ENCODE measurements at regions not wholly inside any gene's neighbourhood (a gene's known extent, or its start where the extent isn't known, plus 50 kb on each side); places are given as distances from the start of the nearest gene placed in this dataset.

GRCh38 chr14:73777420-73777819 lies 63.2 kb upstream of the PNMA1 start:
- ATAC-seq (peak; percentile 67), DNase-seq (peak in 3 of 9 donors; percentile 34 to 52 (median 52))
- H3K27me3 Mint-ChIP-seq: no peaks in the 10 kb centered on the region
- POLR2A ChIA-PET: interaction anchor here (0.9 to 9.7 kb wide), 6 partner anchors 8 to 47 kb away, joined by 3 to 137 read pairs (median 4); no protein-coding TSS in a partner anchor
- no peaks in the 10 kb centered on the region for H3K9me3 Mint-ChIP-seq
- Histone ChIP-seq H3K27me3 (ENCODE audit: control insufficient read depth in 2 of 2, insufficient read depth in 2 of 2, low read length in 2 of 2) (no peaks in the 10 kb centered on the region), H3K27ac (ENCODE audit: low read depth, low read length) (no peak overlapping the region), H3K4me3 (ENCODE audit: low read length) (no peak overlapping the region), H3K4me1 (ENCODE audit: control insufficient read depth in 2 of 2, insufficient read depth in 2 of 2, low read length in 2 of 2) (peaks cover 31 to 48% of the 10 kb centered on the region in 2 donors), H3K36me3 (ENCODE audit: control insufficient read depth in 2 of 3, insufficient read depth in 3 of 3, low read length in 3 of 3) (peaks cover 0 to 4% (median 0%) of the 10 kb centered on the region in 3 experiments), H3K9me3 (ENCODE audit: control insufficient read depth in 2 of 3, low read length in 3 of 3) (no peaks in the 10 kb centered on the region)
- CTCF ChIA-PET: interaction anchor here (0.7 to 3.1 kb wide), 10 partner anchors 11 to 54 kb away, joined by 3 to 17 read pairs (median 3); a partner anchor contains a TSS
- H3K27ac Mint-ChIP-seq: peak overlapping the region in 8 of 9 donors; percentile 40 to 87 (median 78)
- H3K4me1 Mint-ChIP-seq: peaks cover 57 to 83% (median 69%) of the 10 kb centered on the region in 7 donors
- peak overlapping the region in 6 of 10 donors; percentile 15 to 59 (median 27) for H3K4me3 Mint-ChIP-seq
- intact Hi-C loops (cut with micrococcal nuclease): loop anchor here in 1 of 2 donors (1.0 kb wide), 1 partner anchor 49 kb away; no protein-coding TSS in a partner anchor
- H3K36me3 Mint-ChIP-seq: peaks cover 0 to 9% (median 0%) of the 10 kb centered on the region in 5 donors

DNA sequence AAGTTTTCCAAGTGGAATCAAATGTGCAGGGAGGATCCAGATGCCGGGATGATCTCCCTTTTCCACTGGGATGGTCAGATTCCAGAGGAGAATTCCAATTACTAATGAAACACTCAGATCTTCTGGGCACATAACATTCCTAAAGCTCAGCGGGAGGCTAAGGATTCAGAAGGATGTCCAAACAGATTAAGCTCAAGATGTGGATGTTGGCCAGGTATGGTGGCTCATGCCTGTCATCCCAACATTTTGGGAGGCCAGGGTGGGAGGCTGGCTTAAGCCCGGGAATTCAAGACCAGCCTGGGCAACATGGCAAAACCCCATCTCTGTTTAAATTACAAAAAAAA lies 62.0 kb upstream of the PNMA1 start:
- peaks cover 69 to 87% (median 80%) of the 10 kb centered on the region in 7 donors for H3K4me1 Mint-ChIP-seq
- no peak for DNase-seq
- no peak for ATAC-seq
- H3K27ac Mint-ChIP-seq: peak overlapping the region in 8 of 9 donors; percentile 80 to 93 (median 85)
- peaks cover 0 to 8% (median 0%) of the 10 kb centered on the region in 5 donors for H3K36me3 Mint-ChIP-seq
- Histone ChIP-seq H3K4me1 (ENCODE audit: control insufficient read depth in 2 of 2, insufficient read depth in 2 of 2, low read length in 2 of 2) (peaks cover 43 to 60% of the 10 kb centered on the region in 2 donors), H3K4me3 (ENCODE audit: low read length) (no peak overlapping the region), H3K27ac (ENCODE audit: low read depth, low read length) (peak overlapping the region; percentile 53), H3K9me3 (ENCODE audit: control insufficient read depth in 2 of 3, low read length in 3 of 3) (no peaks in the 10 kb centered on the region), H3K36me3 (ENCODE audit: control insufficient read depth in 2 of 3, insufficient read depth in 3 of 3, low read length in 3 of 3) (peaks cover 0 to 3% (median 0%) of the 10 kb centered on the region in 3 experiments), H3K27me3 (ENCODE audit: control insufficient read depth in 2 of 2, insufficient read depth in 2 of 2, low read length in 2 of 2) (no peaks in the 10 kb centered on the region)
- no peaks in the 10 kb centered on the region for H3K9me3 Mint-ChIP-seq
- intact Hi-C loops (cut with micrococcal nuclease): no loop called here
- ChIA-PET POLR2A (interaction anchor here (0.8 to 9.7 kb wide), 8 partner anchors 9 to 163 kb away, joined by 3 to 137 read pairs (median 8); a partner anchor contains a TSS), CTCF (interaction anchor here (0.8 to 2.6 kb wide), 4 partner anchors 9 to 47 kb away, joined by 3 to 17 read pairs (median 8); no protein-coding TSS in a partner anchor)
- peak overlapping the region in 5 of 10 donors; percentile 22 to 48 (median 31) for H3K4me3 Mint-ChIP-seq
- no peaks in the 10 kb centered on the region for H3K27me3 Mint-ChIP-seq

DNA sequence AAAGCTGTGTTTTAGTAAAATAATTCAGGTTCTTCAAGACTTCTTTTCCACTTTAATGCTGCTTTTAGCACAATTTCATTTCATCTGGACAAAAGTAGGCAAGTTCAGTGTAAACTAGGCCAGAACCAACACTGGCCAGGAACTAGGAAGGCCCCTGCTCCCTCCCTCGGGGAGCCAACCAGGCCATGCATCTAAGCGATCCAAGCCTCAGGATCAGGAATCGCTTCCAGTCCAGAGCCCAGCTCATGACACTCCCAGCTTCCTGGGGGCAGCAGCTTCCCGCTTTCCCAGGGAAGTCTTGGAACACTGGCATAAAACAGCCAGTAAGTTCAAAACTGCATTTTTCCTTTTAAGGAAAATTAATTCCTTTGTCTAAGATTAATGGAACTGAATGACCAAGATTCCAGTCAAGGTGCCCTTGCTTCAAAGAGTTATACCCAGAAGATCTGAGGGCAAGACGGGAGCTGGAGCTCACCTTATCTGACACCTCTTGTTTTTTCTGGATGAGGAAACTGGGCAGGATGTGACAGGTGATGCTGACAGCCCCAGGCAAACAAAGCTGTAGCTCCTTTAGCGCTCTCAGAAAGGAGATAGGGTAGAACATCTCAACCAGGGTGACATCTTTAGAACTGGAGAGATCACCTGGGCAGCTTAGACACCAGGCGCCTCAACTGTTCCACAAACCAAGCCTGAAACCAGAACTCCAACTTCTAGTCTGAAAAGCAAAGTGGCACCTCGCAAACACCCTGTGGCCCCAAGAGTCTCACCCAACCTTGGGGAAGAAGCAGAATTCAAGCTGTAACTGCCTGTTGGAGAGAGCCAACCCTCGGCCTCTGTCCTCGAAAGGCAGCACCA lies 61.4 kb upstream of the PNMA1 start:
- Histone ChIP-seq H3K27ac (ENCODE audit: low read depth, low read length) (peak overlapping the region; percentile 53), H3K4me1 (ENCODE audit: control insufficient read depth in 2 of 2, insufficient read depth in 2 of 2, low read length in 2 of 2) (peaks cover 49 to 66% of the 10 kb centered on the region in 2 donors), H3K4me3 (ENCODE audit: low read length) (no peak overlapping the region), H3K36me3 (ENCODE audit: control insufficient read depth in 2 of 3, insufficient read depth in 3 of 3, low read length in 3 of 3) (peaks cover 0 to 2% (median 0%) of the 10 kb centered on the region in 3 experiments), H3K9me3 (ENCODE audit: control insufficient read depth in 2 of 3, low read length in 3 of 3) (no peaks in the 10 kb centered on the region), H3K27me3 (ENCODE audit: control insufficient read depth in 2 of 2, insufficient read depth in 2 of 2, low read length in 2 of 2) (no peaks in the 10 kb centered on the region)
- peaks cover 72 to 88% (median 80%) of the 10 kb centered on the region in 7 donors for H3K4me1 Mint-ChIP-seq
- peak overlapping the region in 5 of 10 donors; percentile 22 to 48 (median 31) for H3K4me3 Mint-ChIP-seq
- intact Hi-C loops (cut with micrococcal nuclease): loop anchor here in 1 of 2 donors (1.0 kb wide), 1 partner anchor 9 kb away; no protein-coding TSS in a partner anchor
- ChIA-PET CTCF (interaction anchor here (0.8 to 2.6 kb wide), 4 partner anchors 9 to 47 kb away, joined by 3 to 17 read pairs (median 8); no protein-coding TSS in a partner anchor), POLR2A (interaction anchor here (0.8 to 9.7 kb wide), 9 partner anchors 9 to 163 kb away, joined by 3 to 137 read pairs (median 8); a partner anchor contains a TSS)
- DNase-seq: peak in 2 of 9 donors; percentile 28 to 40
- peak overlapping the region; percentile 19 to 93 (median 84) for H3K27ac Mint-ChIP-seq
- H3K9me3 Mint-ChIP-seq: no peaks in the 10 kb centered on the region
- peaks cover 0 to 5% (median 0%) of the 10 kb centered on the region in 5 donors for H3K36me3 Mint-ChIP-seq
- no peak for ATAC-seq
- no peaks in the 10 kb centered on the region for H3K27me3 Mint-ChIP-seq

DNA sequence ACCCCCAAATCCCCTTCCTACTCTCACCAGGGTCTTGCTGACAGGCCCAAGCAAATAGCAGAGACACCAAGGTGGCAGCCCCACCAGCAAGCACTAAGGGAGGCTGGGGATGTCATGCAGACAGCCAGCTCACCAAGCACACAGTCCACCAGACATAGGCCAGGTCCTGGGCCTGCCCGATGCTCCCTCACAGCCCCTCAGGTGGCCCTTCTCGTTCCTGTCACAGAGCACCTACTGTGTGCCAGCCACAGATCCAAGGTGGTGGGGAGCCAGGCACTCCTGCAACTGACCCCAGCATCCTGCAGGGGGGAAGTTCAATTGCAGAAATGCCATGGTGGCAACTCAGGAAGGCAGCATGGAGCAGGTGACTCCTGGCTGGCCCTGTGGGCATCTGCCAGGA lies 60.5 kb upstream of the PNMA1 start:
- no peaks in the 10 kb centered on the region for H3K36me3 ChIP-seq (ENCODE audit: control insufficient read depth in 2 of 3, insufficient read depth in 3 of 3, low read length in 3 of 3)
- Mint-ChIP-seq H3K9me3 (no peaks in the 10 kb centered on the region), H3K27ac (peak overlapping the region; percentile 34 to 93 (median 84)), H3K36me3 (peaks cover 0 to 4% (median 0%) of the 10 kb centered on the region in 5 donors), H3K4me3 (peak overlapping the region in 7 of 10 donors; percentile 3 to 50 (median 34)), H3K27me3 (no peaks in the 10 kb centered on the region), H3K4me1 (peaks cover 73 to 89% (median 82%) of the 10 kb centered on the region in 7 donors)
- intact Hi-C loops (cut with micrococcal nuclease): loop anchor here (1.0 to 5.0 kb wide), 3 partner anchors 9 to 1473 kb away; no protein-coding TSS in a partner anchor
- peaks cover 56 to 73% of the 10 kb centered on the region in 2 donors for H3K4me1 ChIP-seq (ENCODE audit: control insufficient read depth in 2 of 2, insufficient read depth in 2 of 2, low read length in 2 of 2)
- H3K9me3 ChIP-seq (ENCODE audit: control insufficient read depth in 2 of 3, low read length in 3 of 3): no peaks in the 10 kb centered on the region
- H3K27me3 ChIP-seq (ENCODE audit: control insufficient read depth in 2 of 2, insufficient read depth in 2 of 2, low read length in 2 of 2): no peaks in the 10 kb centered on the region
- ChIA-PET CTCF (interaction anchor here (3.9 kb wide), 1 partner anchor 11 kb away, joined by 14 read pairs; no protein-coding TSS in a partner anchor), POLR2A (interaction anchor here (1.2 to 9.7 kb wide), 6 partner anchors 11 to 21 kb away, joined by 3 to 137 read pairs (median 18); a partner anchor contains a TSS)
- ATAC-seq (no peak), DNase-seq (no peak)
- H3K27ac ChIP-seq (ENCODE audit: low read depth, low read length): peak overlapping the region; percentile 53
- H3K4me3 ChIP-seq (ENCODE audit: low read length): no peak overlapping the region

DNA sequence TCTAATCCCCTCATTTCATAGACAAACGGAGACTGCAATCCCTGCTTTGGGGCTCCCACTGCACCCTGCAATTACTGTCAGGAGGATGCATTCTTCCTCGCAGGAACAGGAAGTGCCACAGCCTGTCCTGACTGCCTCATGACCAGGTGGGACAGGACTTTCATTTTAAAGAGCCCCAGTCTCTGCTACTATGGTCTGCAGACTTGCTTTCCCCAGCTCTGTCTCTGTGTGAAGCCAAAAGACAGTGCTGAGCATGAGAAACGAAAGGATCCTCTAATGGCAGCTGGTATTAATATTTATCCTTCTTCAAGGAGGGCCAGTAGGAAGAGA lies 60.0 kb upstream of the PNMA1 start:
- H3K27ac Mint-ChIP-seq: peak overlapping the region in 8 of 9 donors; percentile 34 to 93 (median 84)
- Histone ChIP-seq H3K27me3 (ENCODE audit: control insufficient read depth in 2 of 2, insufficient read depth in 2 of 2, low read length in 2 of 2) (no peaks in the 10 kb centered on the region), H3K27ac (ENCODE audit: low read depth, low read length) (peak overlapping the region; percentile 53), H3K4me3 (ENCODE audit: low read length) (no peak overlapping the region), H3K9me3 (ENCODE audit: control insufficient read depth in 2 of 3, low read length in 3 of 3) (no peaks in the 10 kb centered on the region), H3K4me1 (ENCODE audit: control insufficient read depth in 2 of 2, insufficient read depth in 2 of 2, low read length in 2 of 2) (peaks cover 56 to 74% of the 10 kb centered on the region in 2 donors), H3K36me3 (ENCODE audit: control insufficient read depth in 2 of 3, insufficient read depth in 3 of 3, low read length in 3 of 3) (no peaks in the 10 kb centered on the region)
- ATAC-seq (no peak), DNase-seq (no peak)
- ChIA-PET CTCF (interaction anchor here (0.6 to 3.9 kb wide), 2 partner anchors 12 to 1147 kb away, joined by 3 to 14 read pairs; no protein-coding TSS in a partner anchor), POLR2A (interaction anchor here (0.8 to 9.7 kb wide), 5 partner anchors 12 to 33 kb away, joined by 3 to 137 read pairs (median 27); a partner anchor contains a TSS)
- peak overlapping the region in 4 of 10 donors; percentile 31 to 50 (median 36) for H3K4me3 Mint-ChIP-seq
- peaks cover 73 to 92% (median 84%) of the 10 kb centered on the region in 7 donors for H3K4me1 Mint-ChIP-seq
- no peaks in the 10 kb centered on the region for H3K27me3 Mint-ChIP-seq
- intact Hi-C loops (cut with micrococcal nuclease): loop anchor here in 1 of 2 donors (1.0 to 5.0 kb wide), 2 partner anchors 9 to 1473 kb away; no protein-coding TSS in a partner anchor
- H3K9me3 Mint-ChIP-seq: no peaks in the 10 kb centered on the region
- peaks cover 0 to 4% (median 0%) of the 10 kb centered on the region in 5 donors for H3K36me3 Mint-ChIP-seq
